ENCODE measurements at regions not wholly inside any gene's neighbourhood (a gene's known extent, or its start where the extent isn't known, plus 50 kb on each side); places are given as distances from the start of the nearest gene placed in this dataset.

GRCh38 chr6:25118038-25118437 lies 161.1 kb upstream of the CARMIL1 start:
- no peaks in the 10 kb centered on the region for H3K36me3 ChIP-seq (ENCODE audit: control insufficient read depth, insufficient read depth, low read length)
- no peaks in the 10 kb centered on the region for H3K4me1 ChIP-seq (ENCODE audit: control insufficient read depth, extremely low read depth, insufficient read depth, low read length)
- no peak overlapping the region for H3K4me3 ChIP-seq (replicated peaks in 1 of 4; ENCODE audit: control extremely low read depth in 1 of 4, insufficient read depth in 1 of 4, low read depth in 3 of 4, low read length in 4 of 4)
- DNase-seq (ENCODE audit: low read depth in 2 of 2) = no peak
- H3K27ac ChIP-seq (ENCODE audit: insufficient read depth, low read length) = no peak overlapping the region
- no peaks in the 10 kb centered on the region for H4K20me1 ChIP-seq (ENCODE audit: control insufficient read depth, extremely low read depth, insufficient read depth, low read length)
- H2AFZ ChIP-seq (ENCODE audit: low read length) = no peak overlapping the region
- no peaks in the 10 kb centered on the region for H3K27me3 ChIP-seq (ENCODE audit: control insufficient read depth, insufficient read depth, low read length)
- H3K4me2 ChIP-seq (ENCODE audit: extremely low read depth, insufficient read depth, low read length) = no peak overlapping the region
- TF ChIP-seq, protein P1, sequence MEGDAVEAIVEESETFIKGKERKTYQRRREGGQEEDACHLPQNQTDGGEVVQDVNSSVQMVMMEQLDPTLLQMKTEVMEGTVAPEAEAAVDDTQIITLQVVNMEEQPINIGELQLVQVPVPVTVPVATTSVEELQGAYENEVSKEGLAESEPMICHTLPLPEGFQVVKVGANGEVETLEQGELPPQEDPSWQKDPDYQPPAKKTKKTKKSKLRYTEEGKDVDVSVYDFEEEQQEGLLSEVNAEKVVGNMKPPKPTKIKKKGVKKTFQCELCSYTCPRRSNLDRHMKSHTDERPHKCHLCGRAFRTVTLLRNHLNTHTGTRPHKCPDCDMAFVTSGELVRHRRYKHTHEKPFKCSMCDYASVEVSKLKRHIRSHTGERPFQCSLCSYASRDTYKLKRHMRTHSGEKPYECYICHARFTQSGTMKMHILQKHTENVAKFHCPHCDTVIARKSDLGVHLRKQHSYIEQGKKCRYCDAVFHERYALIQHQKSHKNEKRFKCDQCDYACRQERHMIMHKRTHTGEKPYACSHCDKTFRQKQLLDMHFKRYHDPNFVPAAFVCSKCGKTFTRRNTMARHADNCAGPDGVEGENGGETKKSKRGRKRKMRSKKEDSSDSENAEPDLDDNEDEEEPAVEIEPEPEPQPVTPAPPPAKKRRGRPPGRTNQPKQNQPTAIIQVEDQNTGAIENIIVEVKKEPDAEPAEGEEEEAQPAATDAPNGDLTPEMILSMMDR (conservative IDR thresholded peaks at IDR 0.05 in 1 of 2, IDR thresholded peaks at IDR 0.05 in 1 of 2; ENCODE audit: low read depth in 1 of 2, low read length in 2 of 2) = no peak
- no peak for TF ChIP-seq EZH2 (IDR thresholded peaks at IDR 0.05; ENCODE audit: low read length, missing control alignments)
- H3K79me2 ChIP-seq (ENCODE audit: control insufficient read depth, insufficient read depth, low read length) = no peaks in the 10 kb centered on the region
- no peak overlapping the region for H3K9ac ChIP-seq (ENCODE audit: insufficient read depth, low read length)
- H3K9me3 ChIP-seq (ENCODE audit: control insufficient read depth, insufficient read depth, low read depth, low read length) = no peaks in the 10 kb centered on the region

- Histone ChIP-seq H3K9ac (ENCODE audit: insufficient read depth, low read length) (no peak overlapping the region), H3K79me2 (ENCODE audit: control insufficient read depth, insufficient read depth, low read length) (no peaks in the 10 kb centered on the region), H3K36me3 (ENCODE audit: control insufficient read depth, insufficient read depth, low read length) (no peaks in the 10 kb centered on the region), H3K4me3 (replicated peaks in 1 of 4; ENCODE audit: control extremely low read depth in 1 of 4, insufficient read depth in 1 of 4, low read depth in 3 of 4, low read length in 4 of 4) (no peak overlapping the region), H4K20me1 (ENCODE audit: control insufficient read depth, extremely low read depth, insufficient read depth, low read length) (no peaks in the 10 kb centered on the region), H3K4me1 (ENCODE audit: control insufficient read depth, extremely low read depth, insufficient read depth, low read length) (no peaks in the 10 kb centered on the region), H2AFZ (ENCODE audit: low read length) (no peak overlapping the region), H3K4me2 (ENCODE audit: extremely low read depth, insufficient read depth, low read length) (no peak overlapping the region), H3K27ac (ENCODE audit: insufficient read depth, low read length) (no peak overlapping the region), H3K9me3 (ENCODE audit: control insufficient read depth, insufficient read depth, low read depth, low read length) (no peaks in the 10 kb centered on the region), H3K27me3 (ENCODE audit: control insufficient read depth, insufficient read depth, low read length) (no peaks in the 10 kb centered on the region)
- DNase-seq (ENCODE audit: low read depth in 2 of 2) = no peak
- no peak for TF ChIP-seq EZH2 (IDR thresholded peaks at IDR 0.05; ENCODE audit: low read length, missing control alignments)
- TF ChIP-seq, protein P1 (conservative IDR thresholded peaks at IDR 0.05 in 1 of 2, IDR thresholded peaks at IDR 0.05 in 1 of 2; ENCODE audit: low read depth in 1 of 2, low read length in 2 of 2) = no peak
Observed at GRCh38 chr6:25121186-25121585, 158.0 kb upstream of the CARMIL1 start.

GRCh38 chr6:25122001-25122400 lies 157.2 kb upstream of the CARMIL1 start:
- Histone ChIP-seq H3K9me3 (ENCODE audit: control insufficient read depth, insufficient read depth, low read depth, low read length) (no peaks in the 10 kb centered on the region), H3K4me1 (ENCODE audit: control insufficient read depth, extremely low read depth, insufficient read depth, low read length) (no peaks in the 10 kb centered on the region), H4K20me1 (ENCODE audit: control insufficient read depth, extremely low read depth, insufficient read depth, low read length) (no peaks in the 10 kb centered on the region), H3K36me3 (ENCODE audit: control insufficient read depth, insufficient read depth, low read length) (no peaks in the 10 kb centered on the region), H3K4me3 (replicated peaks in 1 of 4; ENCODE audit: control extremely low read depth in 1 of 4, insufficient read depth in 1 of 4, low read depth in 3 of 4, low read length in 4 of 4) (no peak overlapping the region), H3K9ac (ENCODE audit: insufficient read depth, low read length) (no peak overlapping the region), H3K4me2 (ENCODE audit: extremely low read depth, insufficient read depth, low read length) (no peak overlapping the region), H3K27ac (ENCODE audit: insufficient read depth, low read length) (no peak overlapping the region), H3K79me2 (ENCODE audit: control insufficient read depth, insufficient read depth, low read length) (no peaks in the 10 kb centered on the region), H3K27me3 (ENCODE audit: control insufficient read depth, insufficient read depth, low read length) (no peaks in the 10 kb centered on the region), H2AFZ (ENCODE audit: low read length) (no peak overlapping the region)
- TF ChIP-seq, protein P1 (conservative IDR thresholded peaks at IDR 0.05 in 1 of 2, IDR thresholded peaks at IDR 0.05 in 1 of 2; ENCODE audit: low read depth in 1 of 2, low read length in 2 of 2) = no peak
- no peak for TF ChIP-seq EZH2 (IDR thresholded peaks at IDR 0.05; ENCODE audit: low read length, missing control alignments)
- peak in 1 of 2 donors; percentile 37 for DNase-seq (ENCODE audit: low read depth in 2 of 2)

Data from fibroblast of lung (primary cell).